Suprapubic skin (tissue), 4 donors: ENCODE measurements at regions not wholly inside any gene's neighbourhood (a gene's known extent, or its start where the extent isn't known, plus 50 kb on each side); places are given as distances from the start of the nearest gene placed in this dataset.
"Not testable (repeated sequence)": the region's sequence is repeated elsewhere in the genome, so short reads cannot be mapped to it uniquely, and the experiment has no call there.

Experiments used
- DNase-seq, 2 donors: peaks; one replicate each; pipeline ENCODE4 v3.0.0-alpha.2; 2019; ENCODE audit warnings: low spot score in 2 of 2
- H3K27ac ChIP-seq: fragments of 200-600 bp; sonication (generic); one replicate; pipeline ENCODE4 v1.5.1; 2019
- H3K27me3 ChIP-seq: fragments of 200-600 bp; sonication (generic); one replicate; pipeline ENCODE4 v1.5.1; 2019
- H3K36me3 ChIP-seq: fragments of 200-600 bp; sonication (generic); one replicate; pipeline ENCODE4 v1.5.1; 2019
- H3K4me1 ChIP-seq: fragments of 200-600 bp; sonication (generic); one replicate; pipeline ENCODE4 v1.5.1; 2019
- H3K4me3 ChIP-seq: fragments of 200-600 bp; sonication (generic); one replicate; pipeline ENCODE4 v1.5.1; 2019; ENCODE audit warnings: mild to moderate bottlenecking
- H3K9me3 ChIP-seq: fragments of 200-600 bp; sonication (generic); one replicate; pipeline ENCODE4 v1.5.1; 2019
- EP300 ChIP-seq: sonication (generic); formaldehyde crosslinking; IDR thresholded peaks from one replicate; pipeline ENCODE4 v1.6.1; 2017; ENCODE audit warnings: antibody characterized with exemption
- POLR2A ChIP-seq, 2 donors: fragments of 450-650 bp; IDR thresholded peaks; one replicate each; pipeline ENCODE4 v1.6.1; 2017; ENCODE audit warnings: antibody characterized with exemption in 2 of 2, mild to moderate bottlenecking in 2 of 2, moderate library complexity in 2 of 2
- POLR2AphosphoS5 ChIP-seq, 3 donors: sonication (generic); formaldehyde crosslinking; IDR thresholded peaks; one replicate each; pipeline ENCODE4 v1.6.1; 2017; ENCODE audit warnings: antibody characterized with exemption in 3 of 3
- WGBS: methylation state at CpG from one replicate; pipeline ENCODE4 v1.1.5; 2018; 5-methylcytosine and 5-hydroxymethylcytosine counted together
- TF ChIP-seq, protein P1 (sequence below), 2 donors: fragments of 200-600 bp in 1 of 2; fragments of 450-650 bp in 1 of 2; sonication (generic) in 1 of 2; IDR thresholded peaks; one replicate each; pipeline ENCODE4 v1.5.1; 2016 to 2019; ENCODE audit warnings: antibody characterized with exemption in 2 of 2, mild to moderate bottlenecking in 1 of 2, moderate library complexity in 1 of 2

DNA sequence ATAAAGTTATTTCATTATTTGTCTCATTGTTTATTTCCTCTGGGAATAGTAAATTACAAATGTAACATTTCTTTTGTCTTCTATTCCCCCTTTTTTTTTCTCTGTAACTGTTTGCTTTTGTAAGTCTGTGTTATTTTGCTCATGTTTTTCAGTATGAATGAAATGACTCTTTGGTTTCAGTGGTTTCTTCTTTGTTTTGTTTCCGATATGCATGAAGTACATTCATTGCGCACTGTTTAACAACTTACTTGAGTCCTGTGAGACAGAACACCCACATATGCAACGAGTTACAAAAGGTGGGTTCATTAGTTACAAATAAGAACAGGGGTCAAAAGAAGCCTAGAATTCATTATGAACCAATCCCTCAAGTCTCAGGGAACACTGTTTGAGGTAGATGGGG, 175.0 kb upstream of the UGT8 start:
- H3K27ac ChIP-seq, result no peak overlapping the region
- H3K27me3 ChIP-seq, result no peaks in the 10 kb centered on the region
- no peaks in the 10 kb centered on the region for H3K36me3 ChIP-seq
- H3K4me3 ChIP-seq, result no peak overlapping the region
- no peak for DNase-seq
- H3K9me3 ChIP-seq, result no peaks in the 10 kb centered on the region
- no peak for TF ChIP-seq POLR2A (IDR thresholded peaks at IDR 0.05)
- no peak for TF ChIP-seq EP300
- no peak for TF ChIP-seq POLR2AphosphoS5 (IDR thresholded peaks at IDR 0.05)
- TF ChIP-seq, protein P1, sequence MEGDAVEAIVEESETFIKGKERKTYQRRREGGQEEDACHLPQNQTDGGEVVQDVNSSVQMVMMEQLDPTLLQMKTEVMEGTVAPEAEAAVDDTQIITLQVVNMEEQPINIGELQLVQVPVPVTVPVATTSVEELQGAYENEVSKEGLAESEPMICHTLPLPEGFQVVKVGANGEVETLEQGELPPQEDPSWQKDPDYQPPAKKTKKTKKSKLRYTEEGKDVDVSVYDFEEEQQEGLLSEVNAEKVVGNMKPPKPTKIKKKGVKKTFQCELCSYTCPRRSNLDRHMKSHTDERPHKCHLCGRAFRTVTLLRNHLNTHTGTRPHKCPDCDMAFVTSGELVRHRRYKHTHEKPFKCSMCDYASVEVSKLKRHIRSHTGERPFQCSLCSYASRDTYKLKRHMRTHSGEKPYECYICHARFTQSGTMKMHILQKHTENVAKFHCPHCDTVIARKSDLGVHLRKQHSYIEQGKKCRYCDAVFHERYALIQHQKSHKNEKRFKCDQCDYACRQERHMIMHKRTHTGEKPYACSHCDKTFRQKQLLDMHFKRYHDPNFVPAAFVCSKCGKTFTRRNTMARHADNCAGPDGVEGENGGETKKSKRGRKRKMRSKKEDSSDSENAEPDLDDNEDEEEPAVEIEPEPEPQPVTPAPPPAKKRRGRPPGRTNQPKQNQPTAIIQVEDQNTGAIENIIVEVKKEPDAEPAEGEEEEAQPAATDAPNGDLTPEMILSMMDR (IDR thresholded peaks at IDR 0.05), result no peak
- no peaks in the 10 kb centered on the region for H3K4me1 ChIP-seq
- WGBS, result 84% methylated on average over 3 of the region's 3 CpGs

DNA sequence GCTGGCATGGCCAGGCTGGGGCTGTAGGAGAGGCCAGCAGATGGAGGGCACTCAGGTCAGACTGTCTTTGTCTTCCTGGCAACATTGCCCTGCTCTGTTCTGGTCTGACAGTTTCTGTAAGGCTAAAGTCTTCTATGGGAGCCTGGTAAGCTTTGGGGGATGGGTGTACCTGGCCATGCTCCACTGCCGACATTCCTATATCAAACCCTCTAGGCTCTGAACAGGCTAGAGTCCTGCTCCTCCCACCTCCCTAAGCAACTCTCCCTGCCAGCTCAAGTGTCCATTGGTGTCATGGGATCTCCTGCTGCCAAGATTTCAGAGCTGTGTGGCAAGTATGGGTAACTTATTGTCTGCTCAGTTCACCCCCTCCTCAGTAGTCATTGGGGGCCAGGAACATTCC, 163.5 kb upstream of the UGT8 start:
- no peak overlapping the region for H3K4me3 ChIP-seq
- 80% methylated on average over 1 of the region's 1 CpG for WGBS
- no peaks in the 10 kb centered on the region for H3K9me3 ChIP-seq
- no peaks in the 10 kb centered on the region for H3K36me3 ChIP-seq
- no peak for DNase-seq
- no peaks in the 10 kb centered on the region for H3K4me1 ChIP-seq
- H3K27ac ChIP-seq, result no peak overlapping the region
- H3K27me3 ChIP-seq, result no peaks in the 10 kb centered on the region
- TF ChIP-seq POLR2AphosphoS5 (IDR thresholded peaks at IDR 0.05) (no peak), POLR2A (IDR thresholded peaks at IDR 0.05) (no peak), EP300 (no peak)
- TF ChIP-seq, protein P1 (IDR thresholded peaks at IDR 0.05), result no peak

DNA sequence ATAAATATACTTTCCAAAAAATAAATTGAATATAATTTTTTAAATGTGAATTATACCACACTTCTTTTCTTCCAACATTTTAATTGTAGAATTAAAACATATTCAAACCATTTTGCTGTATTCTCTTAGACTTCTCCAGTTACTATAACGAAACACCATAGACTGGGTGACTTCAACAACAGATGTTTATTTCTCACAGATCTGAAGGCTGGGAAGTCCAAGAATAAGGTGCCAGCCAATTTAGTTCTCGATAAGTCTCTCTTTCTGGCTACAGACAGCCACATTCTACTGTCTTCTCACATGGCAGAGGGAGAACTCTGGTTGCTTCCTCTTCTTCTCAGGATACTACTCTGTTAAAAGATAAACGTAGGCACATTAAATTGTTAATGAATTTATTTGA, 155.8 kb upstream of the UGT8 start:
- DNase-seq, result no peak
- Histone ChIP-seq H3K27ac (no peak overlapping the region), H3K9me3 (no peaks in the 10 kb centered on the region), H3K4me3 (no peak overlapping the region), H3K27me3 (no peaks in the 10 kb centered on the region), H3K4me1 (no peaks in the 10 kb centered on the region), H3K36me3 (no peaks in the 10 kb centered on the region)
- TF ChIP-seq EP300, result no peak
- 77% methylated on average over 3 of the region's 3 CpGs for WGBS

DNA sequence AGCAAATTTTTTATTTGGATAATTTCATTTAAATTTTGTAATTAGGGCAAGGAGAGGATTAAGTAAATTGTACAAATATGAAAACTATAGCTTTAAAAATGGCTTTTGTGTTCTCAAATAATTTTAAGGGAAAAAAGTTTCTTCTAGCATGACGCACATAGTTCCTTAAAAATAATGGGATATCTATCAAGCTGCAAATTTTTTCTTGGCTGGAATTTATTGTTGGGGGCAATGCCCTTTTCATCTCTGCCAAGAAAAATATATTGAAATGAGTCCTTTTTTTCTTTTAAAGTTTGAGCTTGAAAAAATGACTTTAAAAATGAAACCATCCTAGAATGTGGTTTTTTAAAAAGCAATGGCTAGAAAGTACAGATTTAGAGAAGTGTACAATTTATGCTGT, 154.4 kb upstream of the UGT8 start:
- Histone ChIP-seq H3K9me3 (no peaks in the 10 kb centered on the region), H3K27ac (no peak overlapping the region), H3K4me1 (no peaks in the 10 kb centered on the region), H3K4me3 (no peak overlapping the region), H3K27me3 (no peaks in the 10 kb centered on the region), H3K36me3 (no peaks in the 10 kb centered on the region)
- TF ChIP-seq, protein P1 (IDR thresholded peaks at IDR 0.05), result no peak
- TF ChIP-seq POLR2AphosphoS5 (IDR thresholded peaks at IDR 0.05), result no peak
- TF ChIP-seq EP300, result no peak
- no peak for TF ChIP-seq POLR2A (IDR thresholded peaks at IDR 0.05)
- no peak for DNase-seq
- WGBS, result 60% methylated on average over 1 of the region's 1 CpG

DNA sequence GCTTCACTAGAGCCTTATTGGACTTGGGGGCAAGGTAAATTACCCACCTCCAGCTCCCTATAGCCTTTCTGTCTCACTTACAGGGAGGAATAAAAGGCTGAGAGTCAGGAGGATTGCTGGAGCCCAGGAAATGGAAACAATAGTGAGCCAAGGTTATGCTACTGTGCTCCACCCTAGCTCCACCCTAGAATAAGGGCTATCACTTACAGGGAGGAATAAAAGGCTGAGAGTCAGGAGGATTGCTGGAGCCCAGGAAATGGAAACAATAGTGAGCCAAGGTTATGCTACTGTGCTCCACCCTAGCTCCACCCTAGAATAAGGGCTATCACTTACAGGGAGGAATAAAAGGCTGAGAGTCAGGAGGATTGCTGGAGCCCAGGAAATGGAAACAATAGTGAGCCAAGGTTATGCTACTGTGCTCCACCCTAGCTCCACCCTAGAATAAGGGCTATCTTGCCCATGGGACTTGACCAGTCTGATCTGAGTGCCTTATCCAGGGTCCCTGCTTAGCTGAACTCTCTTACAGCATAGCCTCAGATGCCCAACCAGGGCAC, 150.6 kb upstream of the UGT8 start:
- H3K4me1 ChIP-seq, H3K27ac ChIP-seq, H3K36me3 ChIP-seq, H3K27me3 ChIP-seq, H3K9me3 ChIP-seq, DNase-seq, H3K4me3 ChIP-seq: not testable (repeated sequence)

DNA sequence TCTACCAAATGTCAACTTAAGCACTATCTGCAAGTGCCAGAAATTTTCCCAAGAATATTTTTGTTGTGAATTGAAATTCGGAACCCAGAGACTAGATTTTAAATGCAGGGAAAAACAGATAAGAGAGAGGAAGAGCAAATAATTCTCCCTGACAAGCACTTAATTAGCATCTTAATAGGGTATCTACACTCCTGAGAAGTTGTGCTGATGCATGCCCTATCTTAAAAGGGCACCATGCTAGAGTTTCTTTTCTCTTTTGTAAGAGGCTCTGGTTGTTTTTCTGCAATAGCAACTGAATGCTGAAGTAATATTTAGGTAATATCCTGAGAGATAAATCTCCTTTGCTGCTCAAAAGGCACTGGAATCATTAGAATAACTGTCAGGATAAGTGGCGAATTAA, 139.9 kb upstream of the UGT8 start:
- H3K36me3 ChIP-seq, result no peaks in the 10 kb centered on the region
- H3K9me3 ChIP-seq, result no peaks in the 10 kb centered on the region
- WGBS, result 66% methylated on average over 2 of the region's 2 CpGs
- no peak overlapping the region for H3K27ac ChIP-seq
- TF ChIP-seq POLR2AphosphoS5 (IDR thresholded peaks at IDR 0.05), result no peak
- TF ChIP-seq POLR2A (IDR thresholded peaks at IDR 0.05), result no peak
- no peaks in the 10 kb centered on the region for H3K27me3 ChIP-seq
- H3K4me3 ChIP-seq, result no peak overlapping the region
- H3K4me1 ChIP-seq, result no peaks in the 10 kb centered on the region
- no peak for DNase-seq

DNA sequence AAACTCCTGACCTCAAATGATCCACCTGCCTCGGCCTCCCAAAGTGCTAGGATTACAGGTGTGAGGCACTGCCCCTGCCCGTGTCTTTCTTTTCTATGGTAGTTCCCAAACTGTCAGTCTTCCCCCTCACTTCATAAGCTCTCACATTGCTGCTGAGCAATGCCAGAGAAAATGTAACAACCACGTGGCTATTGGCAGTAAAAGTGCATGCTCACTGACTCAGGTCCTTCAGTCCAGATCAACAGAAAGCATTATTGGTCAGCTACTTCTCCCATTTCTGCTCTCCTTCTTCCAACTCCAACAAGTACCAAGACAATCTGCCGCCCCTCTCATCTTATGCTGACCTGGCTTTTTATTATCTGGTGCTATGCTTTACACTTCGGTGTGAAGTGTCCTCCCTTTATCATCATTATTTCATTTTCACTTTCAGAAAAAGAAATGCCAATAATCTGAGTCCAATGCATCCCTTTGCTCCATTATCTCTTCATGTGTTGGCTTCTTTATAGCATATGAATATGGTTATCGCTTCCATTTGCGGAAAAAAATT, 133.8 kb upstream of the UGT8 start:
- no peaks in the 10 kb centered on the region for H3K9me3 ChIP-seq
- TF ChIP-seq, protein P1 (IDR thresholded peaks at IDR 0.05), result no peak
- TF ChIP-seq EP300, result no peak
- TF ChIP-seq POLR2A (IDR thresholded peaks at IDR 0.05), result no peak
- no peak for TF ChIP-seq POLR2AphosphoS5 (IDR thresholded peaks at IDR 0.05)
- WGBS, result 70% methylated on average over 7 of the region's 7 CpGs
- DNase-seq, result no peak
- H3K27me3 ChIP-seq, result no peaks in the 10 kb centered on the region
- no peaks in the 10 kb centered on the region for H3K36me3 ChIP-seq
- no peak overlapping the region for H3K4me3 ChIP-seq
- no peak overlapping the region for H3K27ac ChIP-seq
- no peaks in the 10 kb centered on the region for H3K4me1 ChIP-seq
